ENCODE measurements at regions not wholly inside any gene's neighbourhood (a gene's known extent, or its start where the extent isn't known, plus 50 kb on each side); places are given as distances from the start of the nearest gene placed in this dataset.

DNA sequence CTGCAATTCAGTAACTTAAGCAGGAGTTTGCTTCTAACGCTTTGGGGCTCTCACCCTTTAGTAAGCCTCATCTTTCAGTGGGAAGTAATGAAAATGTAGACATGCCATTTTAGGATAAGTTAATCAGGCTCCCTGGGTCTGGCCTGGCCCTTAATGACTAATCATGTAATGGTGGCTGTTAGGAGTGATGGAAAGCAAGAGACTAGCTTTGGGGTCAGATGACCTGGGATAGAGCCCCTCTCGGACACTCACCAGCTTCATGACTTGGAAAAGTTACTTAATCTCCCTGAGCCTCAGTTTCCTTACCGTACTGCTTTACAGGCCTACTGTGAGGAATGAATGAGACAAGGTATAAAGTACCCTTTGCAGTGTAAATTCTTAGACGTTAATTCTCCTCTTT, 194.4 kb downstream of the LPIN1 start:
- no peak for DNase-seq (ENCODE audit: low read depth)
- H3K4me3 ChIP-seq (ENCODE audit: low read depth, low read length), result no peak overlapping the region
- TF ChIP-seq, protein P1, sequence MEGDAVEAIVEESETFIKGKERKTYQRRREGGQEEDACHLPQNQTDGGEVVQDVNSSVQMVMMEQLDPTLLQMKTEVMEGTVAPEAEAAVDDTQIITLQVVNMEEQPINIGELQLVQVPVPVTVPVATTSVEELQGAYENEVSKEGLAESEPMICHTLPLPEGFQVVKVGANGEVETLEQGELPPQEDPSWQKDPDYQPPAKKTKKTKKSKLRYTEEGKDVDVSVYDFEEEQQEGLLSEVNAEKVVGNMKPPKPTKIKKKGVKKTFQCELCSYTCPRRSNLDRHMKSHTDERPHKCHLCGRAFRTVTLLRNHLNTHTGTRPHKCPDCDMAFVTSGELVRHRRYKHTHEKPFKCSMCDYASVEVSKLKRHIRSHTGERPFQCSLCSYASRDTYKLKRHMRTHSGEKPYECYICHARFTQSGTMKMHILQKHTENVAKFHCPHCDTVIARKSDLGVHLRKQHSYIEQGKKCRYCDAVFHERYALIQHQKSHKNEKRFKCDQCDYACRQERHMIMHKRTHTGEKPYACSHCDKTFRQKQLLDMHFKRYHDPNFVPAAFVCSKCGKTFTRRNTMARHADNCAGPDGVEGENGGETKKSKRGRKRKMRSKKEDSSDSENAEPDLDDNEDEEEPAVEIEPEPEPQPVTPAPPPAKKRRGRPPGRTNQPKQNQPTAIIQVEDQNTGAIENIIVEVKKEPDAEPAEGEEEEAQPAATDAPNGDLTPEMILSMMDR (IDR thresholded peaks at IDR 0.05; ENCODE audit: insufficient read depth, low read length), result no peak

DNA sequence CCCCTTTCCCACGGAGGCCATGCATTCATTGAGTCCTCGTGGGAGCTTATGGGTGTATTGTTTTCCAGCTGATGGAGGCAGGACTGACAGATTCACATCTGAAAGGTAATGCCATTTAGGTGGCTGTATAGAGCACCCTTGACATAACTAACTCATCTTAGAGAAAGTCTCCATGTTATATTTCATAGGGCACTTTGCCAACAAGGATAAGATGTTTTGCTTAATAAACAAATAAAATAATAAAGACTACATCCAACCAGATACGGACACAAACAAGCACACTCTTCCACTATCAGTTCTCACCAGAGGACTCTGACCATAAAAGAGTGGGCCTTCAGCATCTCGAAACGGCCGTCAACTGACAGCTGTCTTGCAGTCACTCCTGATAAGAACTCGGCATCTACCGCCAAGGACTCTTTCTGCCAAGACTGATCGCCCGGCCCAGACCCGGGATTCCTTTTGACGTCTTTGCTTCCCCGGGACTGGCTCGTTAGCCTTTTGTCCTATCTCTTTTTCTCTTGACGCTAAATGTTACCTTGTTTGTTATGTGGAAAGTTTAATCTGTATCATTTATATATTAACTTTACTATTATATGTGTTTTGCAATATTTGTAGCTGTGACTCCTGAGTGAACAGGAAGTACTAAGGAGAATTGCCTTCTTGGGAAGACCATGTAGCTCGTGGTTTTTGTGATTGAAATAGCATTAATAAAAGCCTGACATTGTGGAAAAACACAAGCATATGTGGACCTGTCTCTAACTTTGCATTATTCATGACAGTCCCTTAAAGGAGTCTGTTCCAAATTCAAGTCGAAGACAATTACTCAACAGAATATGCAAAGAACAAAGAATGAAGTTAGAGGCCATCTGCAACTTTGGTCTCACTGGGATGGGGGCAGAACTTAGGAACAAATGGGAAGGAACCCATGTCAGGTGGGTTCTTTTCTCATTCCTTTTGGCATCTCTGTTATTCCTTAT, 195.1 kb downstream of the LPIN1 start:
- TF ChIP-seq, protein P1 (IDR thresholded peaks at IDR 0.05; ENCODE audit: insufficient read depth, low read length), result no peak
- no peak for DNase-seq (ENCODE audit: low read depth)

DNA sequence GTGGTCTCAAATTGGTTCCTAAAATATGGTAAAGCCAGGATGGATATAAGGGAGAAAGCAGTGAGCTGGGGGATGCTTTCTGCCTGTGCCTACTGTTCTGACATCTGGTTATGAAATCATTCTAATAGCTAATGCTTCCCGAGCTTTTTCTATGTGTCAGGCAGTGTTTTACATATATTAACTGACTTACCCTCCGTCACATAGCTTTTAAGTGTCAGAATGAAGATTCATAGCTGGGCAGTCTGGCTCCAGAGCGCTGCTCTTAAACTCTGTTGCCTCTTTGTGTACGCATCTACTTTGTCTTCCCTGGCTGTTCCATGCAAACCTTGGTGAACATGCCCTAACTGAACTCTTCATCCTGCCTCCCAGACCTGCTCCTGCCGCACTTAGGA, 195.7 kb downstream of the LPIN1 start:
- TF ChIP-seq, protein P1 (IDR thresholded peaks at IDR 0.05; ENCODE audit: insufficient read depth, low read length), result no peak
- DNase-seq (ENCODE audit: low read depth), result no peak
- no peak overlapping the region for H3K4me3 ChIP-seq (ENCODE audit: low read depth, low read length)

More for the DNA sequence above, 195.1 kb downstream of the LPIN1 start:
- H3K4me3 ChIP-seq (ENCODE audit: low read depth, low read length), result no peak overlapping the region

DNA sequence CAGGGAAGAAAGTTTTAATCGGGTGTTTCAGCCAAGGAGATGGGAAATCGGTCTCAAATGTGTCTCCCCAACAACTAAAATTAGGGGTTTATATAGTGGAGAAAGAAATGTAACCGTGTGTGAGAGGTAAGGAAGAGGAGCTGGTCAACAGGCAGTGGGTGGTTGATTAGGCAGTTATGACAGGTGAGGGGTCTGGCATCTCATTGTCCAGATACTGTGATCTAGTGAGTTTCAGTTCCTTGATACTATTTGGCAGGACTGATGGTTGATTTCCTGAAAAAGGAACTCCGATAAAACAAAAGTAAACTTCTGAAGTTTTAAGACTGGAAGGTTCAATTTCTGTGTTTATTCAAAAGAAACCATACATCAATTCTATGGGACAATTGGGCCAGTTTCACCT, 197.9 kb downstream of the LPIN1 start:
- DNase-seq (ENCODE audit: low read depth), result no peak
- no peak overlapping the region for H3K4me3 ChIP-seq (ENCODE audit: low read depth, low read length)
- TF ChIP-seq, protein P1 (IDR thresholded peaks at IDR 0.05; ENCODE audit: insufficient read depth, low read length), result no peak

DNA sequence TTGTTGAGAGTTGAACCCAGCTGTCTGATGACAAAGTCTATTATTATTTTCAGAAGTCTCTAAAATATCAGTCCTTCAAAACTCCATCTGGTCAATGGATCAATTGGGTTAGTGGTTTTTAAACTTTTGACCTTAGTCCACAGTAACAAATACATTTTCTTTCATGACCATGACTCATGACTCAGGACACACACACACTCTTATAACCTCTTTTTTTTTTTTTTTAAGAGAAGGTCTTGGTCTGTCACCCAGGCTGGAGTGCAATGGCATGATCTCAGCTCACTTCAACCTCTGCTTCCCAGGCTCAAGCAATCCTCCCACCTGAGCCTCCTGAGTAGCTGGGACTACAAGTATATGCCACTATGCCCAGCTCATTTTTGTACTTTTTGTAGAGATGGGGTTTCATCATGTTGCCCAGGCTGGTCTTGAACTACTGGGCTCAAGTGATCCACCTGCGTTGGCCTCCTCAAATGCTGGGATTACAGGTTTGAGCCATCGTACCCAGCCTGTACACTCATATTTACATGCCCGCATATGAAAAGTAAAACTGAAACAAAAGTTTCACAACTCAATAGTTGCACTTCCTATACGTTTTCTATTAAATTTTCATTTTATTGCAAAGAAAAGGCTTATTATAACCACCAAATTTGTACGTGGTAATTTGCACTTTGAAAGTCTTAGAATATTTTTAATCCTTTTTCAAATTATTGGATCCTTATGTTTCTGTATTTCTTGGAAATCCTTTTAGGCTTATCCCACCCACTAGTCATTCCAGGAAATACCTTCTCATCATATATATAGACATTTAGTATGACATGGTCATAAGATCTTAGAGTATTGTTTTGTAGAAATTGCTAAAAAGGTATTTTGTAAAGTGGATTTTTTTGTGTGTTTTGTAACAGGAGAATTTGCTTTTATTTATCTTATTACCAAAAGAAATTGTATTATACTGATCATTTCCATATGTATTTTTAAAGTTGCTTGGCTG, 199.0 kb downstream of the LPIN1 start:
- TF ChIP-seq, protein P1 (IDR thresholded peaks at IDR 0.05; ENCODE audit: insufficient read depth, low read length), result no peak
- no peak overlapping the region for H3K4me3 ChIP-seq (ENCODE audit: low read depth, low read length)

DNA sequence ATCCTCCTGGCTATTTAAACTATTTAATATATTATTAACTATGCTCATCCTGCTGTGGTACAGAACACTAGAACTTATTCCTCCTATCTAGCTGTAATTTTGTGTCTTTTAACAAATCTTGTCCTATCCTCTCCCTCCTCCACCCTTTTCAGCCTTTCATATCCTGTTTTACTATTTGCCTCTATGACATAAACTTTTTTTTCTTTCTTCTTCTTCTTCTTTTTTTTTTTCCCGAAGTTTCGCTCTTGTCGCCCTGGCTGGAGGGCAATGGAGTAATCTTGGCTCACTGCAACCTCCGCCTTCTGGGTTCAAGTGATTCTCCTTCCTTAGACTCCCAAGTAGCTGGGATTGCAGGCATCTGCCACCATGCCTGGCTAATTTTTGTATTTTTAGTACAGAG, 201.5 kb downstream of the LPIN1 start:
- TF ChIP-seq, protein P1 (IDR thresholded peaks at IDR 0.05; ENCODE audit: insufficient read depth, low read length), result no peak
- no peak for DNase-seq (ENCODE audit: low read depth)
- no peak overlapping the region for H3K4me3 ChIP-seq (ENCODE audit: low read depth, low read length)

More for the DNA sequence above, 199.0 kb downstream of the LPIN1 start:
- DNase-seq (ENCODE audit: low read depth), result no peak
